Fibroblast of lung (primary cell): ENCODE measurements at regions not wholly inside any gene's neighbourhood (a gene's known extent, or its start where the extent isn't known, plus 50 kb on each side); places are given as distances from the start of the nearest gene placed in this dataset.

Experiments used
- CTCF ChIP-seq, 2 donors: IDR thresholded peaks in 1 of 2; conservative IDR thresholded peaks in 1 of 2; 1 replicate in 1 of 2; 2 replicates in 1 of 2; pipeline ENCODE4 v1.5.1; 2011 to 2012; ENCODE audit warnings: low read length in 2 of 2, control low read depth in 1 of 2, inconsistent platforms in 1 of 2, low read depth in 1 of 2, mild to moderate bottlenecking in 1 of 2
- EZH2 ChIP-seq: IDR thresholded peaks from 2 replicates; pipeline ENCODE4 v1.5.1; 2012; ENCODE audit warnings: low read length, control low read depth, mild to moderate bottlenecking; ENCODE audit errors: missing control alignments

- TF ChIP-seq CTCF (conservative IDR thresholded peaks at IDR 0.05 in 1 of 2, IDR thresholded peaks at IDR 0.05 in 1 of 2; ENCODE audit: low read depth in 1 of 2, low read length in 2 of 2) = no peak
- TF ChIP-seq EZH2 = no peak
Observed at GRCh38 chr12:126684703-126685102, 1582.3 kb upstream of the TMEM132C start.
